ENCODE measurements at regions not wholly inside any gene's neighbourhood (a gene's known extent, or its start where the extent isn't known, plus 50 kb on each side); places are given as distances from the start of the nearest gene placed in this dataset.
"Not testable (repeated sequence)": the region's sequence is repeated elsewhere in the genome, so short reads cannot be mapped to it uniquely, and the experiment has no call there.

DNA sequence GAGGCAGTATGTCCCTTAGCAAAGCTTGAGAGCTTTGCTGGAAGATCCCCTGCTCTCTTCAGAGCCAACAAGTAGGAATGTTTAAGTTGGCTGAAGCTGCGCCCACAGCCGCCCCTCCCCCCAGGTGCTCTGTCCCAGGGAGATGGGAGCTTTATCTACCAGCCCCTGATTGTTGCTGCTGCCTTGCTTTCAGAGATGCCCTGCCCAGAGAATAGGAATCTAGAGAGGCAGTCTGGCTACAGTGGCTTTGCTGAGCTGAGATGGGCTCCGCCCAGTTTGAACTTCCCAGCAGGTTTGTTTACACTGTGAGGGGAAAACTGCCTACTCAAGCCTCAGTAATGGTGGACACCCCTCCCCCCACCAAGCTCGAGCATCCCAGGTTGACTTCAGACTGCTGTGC is 423.6 kb downstream of the KCTD16 start:
- TF ChIP-seq, protein P1, sequence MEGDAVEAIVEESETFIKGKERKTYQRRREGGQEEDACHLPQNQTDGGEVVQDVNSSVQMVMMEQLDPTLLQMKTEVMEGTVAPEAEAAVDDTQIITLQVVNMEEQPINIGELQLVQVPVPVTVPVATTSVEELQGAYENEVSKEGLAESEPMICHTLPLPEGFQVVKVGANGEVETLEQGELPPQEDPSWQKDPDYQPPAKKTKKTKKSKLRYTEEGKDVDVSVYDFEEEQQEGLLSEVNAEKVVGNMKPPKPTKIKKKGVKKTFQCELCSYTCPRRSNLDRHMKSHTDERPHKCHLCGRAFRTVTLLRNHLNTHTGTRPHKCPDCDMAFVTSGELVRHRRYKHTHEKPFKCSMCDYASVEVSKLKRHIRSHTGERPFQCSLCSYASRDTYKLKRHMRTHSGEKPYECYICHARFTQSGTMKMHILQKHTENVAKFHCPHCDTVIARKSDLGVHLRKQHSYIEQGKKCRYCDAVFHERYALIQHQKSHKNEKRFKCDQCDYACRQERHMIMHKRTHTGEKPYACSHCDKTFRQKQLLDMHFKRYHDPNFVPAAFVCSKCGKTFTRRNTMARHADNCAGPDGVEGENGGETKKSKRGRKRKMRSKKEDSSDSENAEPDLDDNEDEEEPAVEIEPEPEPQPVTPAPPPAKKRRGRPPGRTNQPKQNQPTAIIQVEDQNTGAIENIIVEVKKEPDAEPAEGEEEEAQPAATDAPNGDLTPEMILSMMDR (IDR thresholded peaks at IDR 0.05) = not testable (repeated sequence)
- not testable (repeated sequence) for TF ChIP-seq ZFX (IDR thresholded peaks at IDR 0.05; ENCODE audit: borderline replicate concordance)

Measured in 22Rv1 (cell line).